Heart right ventricle (tissue), 16 donors: ENCODE measurements at regions not wholly inside any gene's neighbourhood (a gene's known extent, or its start where the extent isn't known, plus 50 kb on each side); places are given as distances from the start of the nearest gene placed in this dataset.

Source experiments
- ATAC-seq, 8 donors: fragments of 200-7000 bp; cut with Tn5 transposase; one replicate each; pipeline ENCODE4 v1.9.1; 2020; ENCODE audit warnings: mild to moderate bottlenecking in 8 of 8, moderate library complexity in 8 of 8, moderate number of reproducible peaks in 1 of 8
- DNase-seq, 2 donors: peaks; one replicate each; pipeline ENCODE4 v3.0.0-alpha.2; 2020
- H3K27ac ChIP-seq, 10 donors: fragments of 200-600 bp; sonication (generic) in 2 of 10; one replicate each; pipeline versions ENCODE4 v1.5.0 to v1.8.0; 2020 to 2022; ENCODE audit warnings: mild to moderate bottlenecking in 3 of 10
- H3K27me3 ChIP-seq, 7 donors: fragments of 200-600 bp; one replicate each; pipeline ENCODE4 v1.8.0; 2021 to 2022; ENCODE audit warnings: mild to moderate bottlenecking in 2 of 7
- H3K36me3 ChIP-seq, 9 donors: fragments of 200-600 bp; sonication (generic) in 1 of 9; one replicate each; pipeline versions ENCODE4 v1.5.0 to v1.8.0; 2020 to 2022; ENCODE audit warnings: mild to moderate bottlenecking in 2 of 9
- H3K4me1 ChIP-seq, 9 donors: fragments of 200-600 bp; sonication (generic) in 1 of 9; one replicate each; pipeline versions ENCODE4 v1.5.0 to v1.8.0; 2020 to 2022; ENCODE audit warnings: mild to moderate bottlenecking in 4 of 9
- H3K4me3 ChIP-seq, 10 donors: fragments of 200-600 bp; sonication (generic) in 2 of 10; one replicate each; pipeline versions ENCODE4 v1.5.0 to v1.8.0; 2020 to 2022; ENCODE audit warnings: mild to moderate bottlenecking in 7 of 10, moderate library complexity in 2 of 10
- H3K9me3 ChIP-seq, 11 donors: fragments of 200-600 bp in 10 of 11; sonication (generic) in 2 of 11; one replicate each; pipeline versions ENCODE4 v1.5.0 to v1.8.0; 2013 to 2022; ENCODE audit warnings: mild to moderate bottlenecking in 2 of 11, control low read depth in 1 of 11, moderate library complexity in 1 of 11
- WGBS, 2 donors: extraction: QIAGEN DNeasy Blood & Tissue Kit; methylation state at CpG; one replicate each; pipeline ENCODE4 v1.1.7; 2013; ENCODE audit warnings: inconsistent platforms in 1 of 2; 5-methylcytosine and 5-hydroxymethylcytosine counted together
- intact Hi-C, 10 donors: fragments of 100-400 bp; cut with DNase I; formaldehyde crosslinking; loops; one replicate each; pipeline versions ENCODE4 v1.11.1 to v1.14.2; 2022
- TF ChIP-seq, protein P1 (sequence below), 9 donors: fragments of 200-600 bp; sonication (generic) in 2 of 9; IDR thresholded peaks; one replicate each; pipeline versions ENCODE4 v1.5.0 to v1.8.0; 2021 to 2022; ENCODE audit warnings: antibody characterized with exemption in 9 of 9, mild to moderate bottlenecking in 5 of 9, moderate library complexity in 1 of 9
- donor health status: Arrhythmogenic right ventricular cardiomyopathy.
- donor health status: ischemic (EF 13 %, LVEDD 7.1; RV severe dilation, severe dysfunction).
- donor health status: healthy with polysubstance abuse.
- donor health status: DM: no; HTN: yes; CAD: no.
- donor health status: DM: no; HTN: no; CAD: no.
- donor health status: ischemic (EF 25% LVEDD 6.9; RV normal size, moderate dysfunction).
- donor health status: ischemic (EF 25% LVEDD 5.7; RV mildly dilated, moderate dysfunction).
- donor health status: healthy.
- donor health status: DM: yes; HTN: yes; CAD: no.
- donor health status: Ischemic cardiomyopathy.
- donor health status: ischemic (EF 35%, LVEDD 5.7; RV mildly dilated, moderate dysfunction).
- donor health status: nonischemic (EF 11% LVEDD 7.7; RV severe dilation, severe dysfunction).
- donor health status: DM: yes; HTN: yes; CAD: no.
- donor health status: PGD.
- donor health status: ischemic (EF 29% LVEDD 5.4; RV normal size, mild dysfunction).
- donor health status: nonischemic (EF 23%, LVEDD 6.1; RV moderate dilation, normal function).

DNA sequence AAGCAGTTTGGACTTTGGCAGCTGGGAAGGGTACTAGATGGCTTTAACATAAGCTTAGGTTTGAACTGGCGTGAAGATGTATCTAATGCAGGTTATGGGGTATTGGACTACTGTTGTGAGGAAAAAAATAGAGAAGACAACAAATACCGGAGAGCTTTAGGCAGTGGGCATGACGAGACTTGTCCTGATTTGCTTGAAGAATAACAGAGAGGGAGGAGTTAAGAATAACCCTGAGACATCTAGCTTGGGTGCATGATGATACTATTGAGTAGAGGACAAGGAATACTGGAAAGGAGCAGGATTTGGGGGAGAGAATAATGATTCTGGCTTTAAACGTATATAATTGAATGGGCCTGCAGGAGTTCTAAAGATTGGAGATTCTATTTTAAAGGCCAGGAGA lies 249.5 kb upstream of the AZI2 start:
- no peaks in the 10 kb centered on the region for H3K4me1 ChIP-seq
- H3K4me3 ChIP-seq: no peak overlapping the region
- no peak for DNase-seq
- no peak for ATAC-seq
- no peaks in the 10 kb centered on the region for H3K9me3 ChIP-seq
- no peak overlapping the region for H3K27ac ChIP-seq
- H3K36me3 ChIP-seq: no peaks in the 10 kb centered on the region
- H3K27me3 ChIP-seq: no peaks in the 10 kb centered on the region
- intact Hi-C loops: no loop called here
- TF ChIP-seq, protein P1, sequence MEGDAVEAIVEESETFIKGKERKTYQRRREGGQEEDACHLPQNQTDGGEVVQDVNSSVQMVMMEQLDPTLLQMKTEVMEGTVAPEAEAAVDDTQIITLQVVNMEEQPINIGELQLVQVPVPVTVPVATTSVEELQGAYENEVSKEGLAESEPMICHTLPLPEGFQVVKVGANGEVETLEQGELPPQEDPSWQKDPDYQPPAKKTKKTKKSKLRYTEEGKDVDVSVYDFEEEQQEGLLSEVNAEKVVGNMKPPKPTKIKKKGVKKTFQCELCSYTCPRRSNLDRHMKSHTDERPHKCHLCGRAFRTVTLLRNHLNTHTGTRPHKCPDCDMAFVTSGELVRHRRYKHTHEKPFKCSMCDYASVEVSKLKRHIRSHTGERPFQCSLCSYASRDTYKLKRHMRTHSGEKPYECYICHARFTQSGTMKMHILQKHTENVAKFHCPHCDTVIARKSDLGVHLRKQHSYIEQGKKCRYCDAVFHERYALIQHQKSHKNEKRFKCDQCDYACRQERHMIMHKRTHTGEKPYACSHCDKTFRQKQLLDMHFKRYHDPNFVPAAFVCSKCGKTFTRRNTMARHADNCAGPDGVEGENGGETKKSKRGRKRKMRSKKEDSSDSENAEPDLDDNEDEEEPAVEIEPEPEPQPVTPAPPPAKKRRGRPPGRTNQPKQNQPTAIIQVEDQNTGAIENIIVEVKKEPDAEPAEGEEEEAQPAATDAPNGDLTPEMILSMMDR (IDR thresholded peaks at IDR 0.05): no peak
- 86 to 94% methylated on average over 4 of the region's 4 CpGs for WGBS, 2 donors

DNA sequence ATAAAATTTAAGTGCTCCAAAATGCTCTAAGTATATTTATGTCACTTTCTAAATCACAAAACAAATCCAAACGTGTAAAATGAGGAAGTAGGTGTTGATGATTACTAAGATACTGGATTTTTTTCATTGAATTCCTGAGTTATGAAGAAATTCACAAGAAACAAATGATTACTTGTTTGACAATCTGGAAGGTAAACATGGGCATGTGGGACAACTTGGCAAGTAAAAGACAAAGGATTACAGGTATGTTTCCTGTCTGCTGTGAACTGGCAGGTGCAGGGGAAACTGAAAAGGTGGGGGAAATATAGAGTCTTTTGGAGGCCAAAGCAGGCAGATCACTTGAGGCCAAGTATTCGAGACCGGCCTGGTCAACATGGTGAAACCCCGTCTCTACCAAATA lies 252.7 kb upstream of the AZI2 start:
- no peak for DNase-seq
- TF ChIP-seq, protein P1 (IDR thresholded peaks at IDR 0.05): no peak
- H3K4me1 ChIP-seq: no peaks in the 10 kb centered on the region
- H3K9me3 ChIP-seq: no peaks in the 10 kb centered on the region
- no peak for ATAC-seq
- H3K27ac ChIP-seq: no peak overlapping the region
- no peaks in the 10 kb centered on the region for H3K36me3 ChIP-seq
- WGBS, 2 donors: 74 to 81% methylated on average over 4 of the region's 4 CpGs
- no peak overlapping the region for H3K4me3 ChIP-seq
- intact Hi-C loops: no loop called here
- H3K27me3 ChIP-seq: no peaks in the 10 kb centered on the region

DNA sequence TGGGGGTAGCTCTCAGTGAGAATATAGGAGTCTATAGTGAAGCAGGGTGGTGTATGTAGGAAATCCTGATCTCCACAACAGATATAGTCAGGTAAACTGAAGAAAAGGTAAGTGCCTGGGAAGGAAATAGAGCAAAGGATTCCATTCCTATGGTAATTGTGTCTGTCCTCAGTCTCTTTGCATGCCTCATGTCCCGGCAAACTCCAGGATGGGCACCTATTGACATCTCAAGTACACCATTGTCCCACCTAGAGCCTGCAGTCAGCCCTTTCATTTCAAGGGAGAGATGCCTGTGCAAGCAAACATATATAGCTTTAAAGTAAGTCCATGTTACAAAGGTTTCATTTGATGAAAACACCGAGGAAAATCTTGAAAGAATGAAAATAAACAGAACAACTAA lies 257.7 kb upstream of the AZI2 start:
- Histone ChIP-seq H3K27ac (no peak overlapping the region), H3K9me3 (no peaks in the 10 kb centered on the region), H3K4me3 (no peak overlapping the region), H3K4me1 (peaks cover 0 to under 1% (median 0%) of the 10 kb centered on the region in 9 donors), H3K27me3 (no peaks in the 10 kb centered on the region), H3K36me3 (no peaks in the 10 kb centered on the region)
- DNase-seq: no peak
- ATAC-seq: no peak
- TF ChIP-seq, protein P1 (IDR thresholded peaks at IDR 0.05): no peak
- 77 to 78% methylated on average over 2 of the region's 2 CpGs for WGBS, 2 donors
- intact Hi-C loops: no loop called here

DNA sequence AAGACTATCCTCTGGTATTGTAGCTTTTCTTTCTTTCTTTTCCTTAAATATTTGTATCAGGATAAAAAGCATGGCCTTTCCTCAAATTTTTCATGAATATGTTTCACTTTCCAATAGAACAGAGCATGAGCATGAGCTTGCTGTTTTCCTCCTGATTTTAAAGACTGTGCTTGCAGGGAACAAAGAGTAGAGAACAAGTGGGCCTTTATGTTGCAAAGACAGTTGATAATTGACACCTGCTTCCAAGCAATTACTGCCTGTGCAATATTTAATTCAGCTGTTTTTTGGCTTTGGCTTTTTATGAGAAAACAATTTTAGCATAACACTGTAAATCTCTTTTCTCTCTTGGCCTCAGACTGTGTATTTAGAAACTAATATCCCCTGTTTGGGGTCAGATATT lies 263.6 kb upstream of the AZI2 start:
- Histone ChIP-seq H3K4me3 (no peak overlapping the region), H3K36me3 (no peaks in the 10 kb centered on the region), H3K27me3 (no peaks in the 10 kb centered on the region), H3K9me3 (no peaks in the 10 kb centered on the region), H3K4me1 (peaks cover 0 to 11% (median 0%) of the 10 kb centered on the region in 9 donors), H3K27ac (peak overlapping the region in 3 of 10 donors; percentile 6 to 25 (median 12))
- intact Hi-C loops: no loop called here
- ATAC-seq: no peak
- DNase-seq: no peak
- TF ChIP-seq, protein P1 (IDR thresholded peaks at IDR 0.05): no peak
